IPS-15b (cell line): ENCODE measurements at regions not wholly inside any gene's neighbourhood (a gene's known extent, or its start where the extent isn't known, plus 50 kb on each side); places are given as distances from the start of the nearest gene placed in this dataset.
"Not testable (repeated sequence)": the region's sequence is repeated elsewhere in the genome, so short reads cannot be mapped to it uniquely, and the experiment has no call there.

ENCODE experiments used
- H3K27me3 ChIP-seq: one replicate; pipeline ENCODE4 v1.6.1; 2013; ENCODE audit warnings: low read length; ENCODE audit not compliant: control insufficient read depth, insufficient read depth
- H3K36me3 ChIP-seq: one replicate; pipeline ENCODE4 v1.6.1; 2013; ENCODE audit warnings: low read length; ENCODE audit not compliant: control insufficient read depth, insufficient read depth
- H3K4me1 ChIP-seq: one replicate; pipeline ENCODE4 v1.6.1; 2013; ENCODE audit warnings: mild to moderate bottlenecking, low read length; ENCODE audit not compliant: control insufficient read depth, insufficient read depth
- H3K4me3 ChIP-seq: one replicate; pipeline ENCODE4 v1.5.1; 2013; ENCODE audit warnings: low read depth, low read length
- H3K9ac ChIP-seq: one replicate; pipeline ENCODE4 v1.6.1; 2013; ENCODE audit warnings: low read depth, mild to moderate bottlenecking, low read length
- H3K9me3 ChIP-seq: one replicate; pipeline ENCODE4 v1.6.1; 2013; ENCODE audit warnings: mild to moderate bottlenecking, low read length; ENCODE audit not compliant: control insufficient read depth, insufficient read depth

- no peaks in the 10 kb centered on the region for H3K27me3 ChIP-seq
- H3K9ac ChIP-seq: no peak overlapping the region
Measured at GRCh38 chr1:157198619-157199420, 60.6 kb upstream of the ETV3 start.

GRCh38 chr1:157197906-157198435 lies 59.8 kb upstream of the ETV3 start:
- H3K27me3 ChIP-seq: no peaks in the 10 kb centered on the region
- H3K36me3 ChIP-seq: no peaks in the 10 kb centered on the region
- H3K4me1 ChIP-seq: peaks cover 3% of the 10 kb centered on the region
- no peak overlapping the region for H3K4me3 ChIP-seq
- H3K9ac ChIP-seq: no peak overlapping the region
- no peaks in the 10 kb centered on the region for H3K9me3 ChIP-seq

More at GRCh38 chr1:157198619-157199420, 60.6 kb upstream of the ETV3 start:
- H3K36me3 ChIP-seq: no peaks in the 10 kb centered on the region
- no peaks in the 10 kb centered on the region for H3K4me1 ChIP-seq
- H3K4me3 ChIP-seq: no peak overlapping the region
- H3K9me3 ChIP-seq: no peaks in the 10 kb centered on the region

DNA sequence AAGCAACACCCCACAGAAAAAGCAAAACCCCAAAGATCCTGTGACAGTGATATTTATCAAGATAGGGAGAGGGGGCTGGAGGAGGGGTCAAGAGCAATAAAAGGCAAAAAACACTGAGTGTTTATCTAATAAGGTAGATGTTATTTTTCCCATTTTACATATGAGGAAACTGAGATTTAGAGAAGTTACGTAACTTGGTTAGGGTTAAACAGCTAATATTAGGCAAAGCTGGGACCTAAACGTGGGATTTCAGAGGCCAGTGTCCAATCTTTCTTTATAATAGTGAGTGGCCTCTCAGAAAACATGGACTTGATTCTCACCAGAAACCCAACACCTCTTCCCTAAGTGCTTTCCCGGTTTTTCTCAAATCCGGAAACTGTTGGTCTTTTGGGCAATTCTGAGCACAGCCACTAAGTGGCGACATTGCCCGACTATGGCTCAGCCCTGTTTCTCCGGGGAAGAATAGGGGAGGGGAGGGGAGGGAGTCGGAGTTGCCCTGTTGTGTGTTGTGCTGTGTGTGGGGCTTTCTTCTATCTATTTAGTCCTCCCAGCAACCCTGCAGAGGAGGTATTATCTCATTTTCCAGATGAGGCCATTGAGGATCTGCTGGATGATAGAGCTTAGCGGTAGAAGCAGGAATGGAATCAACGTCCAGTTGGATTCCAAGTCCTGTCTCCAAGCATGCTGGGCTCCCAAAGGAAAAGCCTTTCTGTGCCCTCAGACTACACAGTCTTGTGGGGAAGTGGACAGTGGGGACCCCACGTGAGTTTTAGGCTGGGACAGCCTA lies 58.7 kb upstream of the ETV3 start:
- not testable (repeated sequence) for H3K9me3 ChIP-seq, H3K9ac ChIP-seq, H3K4me3 ChIP-seq, H3K36me3 ChIP-seq, H3K4me1 ChIP-seq, H3K27me3 ChIP-seq

DNA sequence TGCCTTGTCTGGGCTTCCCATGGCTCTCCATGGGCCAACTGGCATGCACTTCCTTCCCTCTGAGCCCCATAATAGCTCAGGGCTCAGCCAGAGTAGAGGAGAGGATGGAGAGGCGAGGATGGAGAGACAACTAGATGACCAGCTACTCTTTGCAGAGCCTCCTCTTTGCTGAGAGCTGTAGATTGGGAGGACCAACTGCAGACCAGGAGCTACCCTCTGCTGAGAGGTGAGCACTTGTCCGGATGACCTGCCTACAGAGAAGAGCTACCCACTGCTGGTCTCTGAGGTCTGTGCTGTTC lies 58.0 kb upstream of the ETV3 start:
- no peaks in the 10 kb centered on the region for H3K9me3 ChIP-seq
- H3K27me3 ChIP-seq: no peaks in the 10 kb centered on the region
- H3K36me3 ChIP-seq: no peaks in the 10 kb centered on the region
- no peak overlapping the region for H3K4me3 ChIP-seq
- H3K4me1 ChIP-seq: peaks cover 3% of the 10 kb centered on the region
- H3K9ac ChIP-seq: no peak overlapping the region

DNA sequence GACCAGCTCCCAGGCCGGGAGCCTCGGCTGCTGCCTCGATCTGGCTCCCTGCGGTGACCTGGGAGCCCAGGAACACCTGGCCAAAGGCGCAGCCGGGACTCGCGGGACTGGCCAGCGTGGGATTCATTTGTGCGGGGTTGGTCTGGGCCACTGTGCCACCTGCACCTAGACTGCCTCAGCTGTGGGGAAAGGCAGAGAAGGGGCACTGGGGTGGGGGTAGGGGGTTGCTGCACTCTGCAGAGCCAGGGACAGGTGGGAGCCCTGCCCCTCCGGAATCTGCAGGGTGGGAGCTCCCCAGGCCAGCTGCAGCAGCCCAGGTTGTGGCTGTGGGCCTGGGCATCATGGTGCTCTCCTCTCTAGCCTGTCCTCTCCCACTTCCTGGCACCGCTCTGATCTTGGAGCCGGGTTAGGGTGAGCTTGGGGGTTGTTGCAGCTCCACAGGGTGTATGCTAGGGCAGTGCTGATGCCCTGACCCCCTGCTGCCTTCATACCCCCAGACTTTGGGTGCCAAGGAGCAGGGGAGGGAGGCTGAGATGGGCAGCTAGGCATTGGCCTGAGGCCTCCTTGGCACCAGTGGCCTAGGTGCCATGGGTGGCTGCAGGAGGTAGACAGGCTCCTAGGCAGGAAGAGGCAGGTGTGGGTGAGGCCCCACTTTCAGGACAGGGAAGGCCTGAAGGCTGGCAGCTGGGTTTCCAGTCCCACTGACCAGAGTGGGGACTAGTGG lies 57.5 kb upstream of the ETV3 start:
- H3K36me3 ChIP-seq: no peaks in the 10 kb centered on the region
- H3K4me3 ChIP-seq: no peak overlapping the region
- H3K4me1 ChIP-seq: peaks cover 3% of the 10 kb centered on the region
- no peaks in the 10 kb centered on the region for H3K9me3 ChIP-seq
- no peak overlapping the region for H3K9ac ChIP-seq
- no peaks in the 10 kb centered on the region for H3K27me3 ChIP-seq

DNA sequence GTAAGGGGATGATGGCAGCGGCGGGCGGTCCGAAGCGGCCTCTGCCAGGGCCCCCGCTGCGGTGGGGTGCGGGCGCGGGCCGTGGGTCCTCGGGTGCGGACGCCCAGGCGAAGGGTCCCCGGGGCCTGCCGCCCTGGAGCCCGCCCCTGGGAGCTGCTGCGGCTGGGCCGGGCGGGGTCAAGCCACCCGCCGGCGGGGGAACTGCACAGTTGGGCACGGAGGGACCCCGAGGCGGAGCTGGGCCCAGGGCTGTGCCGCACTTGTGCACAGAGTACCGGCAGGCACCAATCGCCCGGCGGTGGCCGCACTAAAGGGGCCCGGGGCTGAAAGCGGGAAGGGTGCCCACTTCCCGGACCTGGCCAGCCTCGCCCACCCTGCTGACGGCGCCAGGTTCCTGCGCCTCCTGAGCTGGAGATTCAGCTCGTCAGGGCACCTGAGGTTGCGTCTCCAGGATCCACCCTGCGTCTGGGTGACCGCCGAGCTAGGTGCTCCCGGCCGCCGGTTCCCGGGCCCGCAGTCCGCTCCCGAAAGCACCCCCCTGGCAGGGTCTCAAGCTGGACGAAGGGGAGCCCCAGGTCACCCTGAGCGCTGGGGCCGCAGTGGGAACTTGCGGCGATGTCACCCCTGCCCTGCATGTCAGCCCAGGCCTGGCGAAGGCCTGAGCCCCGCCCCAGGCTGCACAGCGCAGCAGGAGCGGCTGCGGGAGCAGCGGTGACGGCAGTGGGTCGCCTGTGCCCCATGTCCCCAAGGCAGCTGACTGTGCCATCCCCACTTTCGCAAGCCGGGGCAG lies 56.7 kb upstream of the ETV3 start:
- H3K4me3 ChIP-seq: no peak overlapping the region
- no peaks in the 10 kb centered on the region for H3K27me3 ChIP-seq
- no peaks in the 10 kb centered on the region for H3K36me3 ChIP-seq
- H3K4me1 ChIP-seq: peaks cover 3% of the 10 kb centered on the region
- H3K9me3 ChIP-seq: no peaks in the 10 kb centered on the region
- no peak overlapping the region for H3K9ac ChIP-seq

- Histone ChIP-seq H3K4me3 (no peak overlapping the region), H3K4me1 (peaks cover 3% of the 10 kb centered on the region), H3K27me3 (no peaks in the 10 kb centered on the region), H3K9ac (no peak overlapping the region), H3K9me3 (no peaks in the 10 kb centered on the region), H3K36me3 (no peaks in the 10 kb centered on the region)
Measured at GRCh38 chr1:157193702-157194391, 55.7 kb upstream of the ETV3 start.

- H3K9ac ChIP-seq: no peak overlapping the region
- H3K4me1 ChIP-seq: peaks cover 3% of the 10 kb centered on the region
- no peaks in the 10 kb centered on the region for H3K9me3 ChIP-seq
- no peak overlapping the region for H3K4me3 ChIP-seq
- no peaks in the 10 kb centered on the region for H3K27me3 ChIP-seq
- H3K36me3 ChIP-seq: no peaks in the 10 kb centered on the region
Measured at GRCh38 chr1:157193219-157193618, 55.0 kb upstream of the ETV3 start.

DNA sequence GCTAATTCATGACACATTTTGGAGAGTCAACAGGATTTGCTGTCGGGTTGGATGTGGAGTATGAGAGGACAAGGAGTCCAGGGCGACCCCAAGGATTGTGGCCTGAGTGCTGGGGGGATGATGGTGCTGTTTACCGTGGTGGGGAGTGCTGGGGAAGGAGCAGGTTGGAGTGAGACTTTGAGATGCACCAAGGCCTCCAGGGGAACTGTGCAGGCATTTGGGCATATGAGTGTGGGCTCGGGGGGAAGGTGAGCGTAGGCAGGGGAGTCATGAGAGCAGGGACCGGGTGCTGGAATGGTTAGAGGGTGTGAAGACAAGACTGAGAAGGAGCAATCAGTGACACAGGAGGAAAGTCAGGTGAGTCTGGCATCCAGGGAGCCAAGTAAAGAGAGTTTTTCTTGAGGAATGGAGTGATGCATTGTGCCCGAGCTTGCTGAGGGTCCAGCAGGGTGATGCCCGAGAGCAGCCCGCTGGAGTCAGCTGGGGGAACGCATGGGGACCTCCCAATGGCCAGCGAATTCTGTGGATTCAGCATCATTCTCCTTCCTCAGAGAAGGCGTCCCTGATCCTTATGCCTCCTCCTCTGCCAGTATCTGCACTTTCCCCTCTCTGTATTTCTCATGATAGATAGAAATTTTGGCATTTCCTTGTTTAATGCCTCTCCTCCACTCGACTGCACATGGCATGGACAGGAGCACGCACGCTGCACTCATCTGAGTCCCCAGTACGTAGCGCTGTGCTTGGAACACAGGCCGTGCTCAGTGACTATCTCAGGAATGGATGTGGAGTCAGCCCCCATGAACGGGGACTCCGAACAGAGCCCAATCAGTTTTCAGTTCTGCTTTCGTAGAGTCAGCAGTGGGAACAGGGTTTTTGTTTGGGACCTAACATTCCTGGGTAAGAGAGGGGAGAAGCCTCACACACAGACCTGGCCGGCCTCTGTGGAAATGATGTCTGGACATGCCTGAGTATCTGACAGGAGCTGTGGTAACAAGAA lies 52.1 kb upstream of the ETV3 start:
- Histone ChIP-seq H3K9me3 (no peaks in the 10 kb centered on the region), H3K4me3 (no peak overlapping the region), H3K4me1 (peaks cover 3% of the 10 kb centered on the region), H3K9ac (no peak overlapping the region), H3K36me3 (no peaks in the 10 kb centered on the region), H3K27me3 (no peaks in the 10 kb centered on the region)

DNA sequence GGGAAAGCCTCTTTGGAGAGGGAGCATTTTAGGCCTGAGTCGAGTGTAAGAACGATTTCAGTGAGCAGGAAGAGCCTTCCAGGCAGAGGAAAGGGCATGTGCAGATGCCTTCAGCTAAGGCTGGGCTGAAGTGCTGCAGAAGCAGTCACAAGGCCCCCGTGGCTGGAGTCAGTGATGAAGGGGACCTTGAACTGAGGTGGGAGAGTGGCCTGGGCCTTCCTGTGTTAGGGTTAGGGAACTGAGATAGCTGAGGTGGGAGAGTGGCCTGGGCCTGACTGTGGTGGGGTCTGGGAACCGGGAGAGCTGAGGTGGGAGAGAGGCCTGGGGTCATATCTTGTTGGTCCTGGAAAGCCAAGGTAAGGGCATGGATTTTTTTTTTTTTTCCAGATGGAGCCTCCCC lies 50.9 kb upstream of the ETV3 start:
- H3K36me3 ChIP-seq: no peaks in the 10 kb centered on the region
- H3K4me1 ChIP-seq: peaks cover 3% of the 10 kb centered on the region
- H3K27me3 ChIP-seq: no peaks in the 10 kb centered on the region
- no peaks in the 10 kb centered on the region for H3K9me3 ChIP-seq
- no peak overlapping the region for H3K9ac ChIP-seq
- no peak overlapping the region for H3K4me3 ChIP-seq
